HG03575 (cell line): ENCODE measurements at regions not wholly inside any gene's neighbourhood (a gene's known extent, or its start where the extent isn't known, plus 50 kb on each side); places are given as distances from the start of the nearest gene placed in this dataset.
A peak's percentile ranks its signal among the peaks of the same experiment; 100 is the strongest.
"Not testable (repeated sequence)": the region's sequence is repeated elsewhere in the genome, so short reads cannot be mapped to it uniquely, and the experiment has no call there.

Source experiments
- ATAC-seq: cut with Tn5 transposase; IDR thresholded peaks from one replicate; pipeline ENCODE4 v1.9.1; 2021; ENCODE audit not compliant: unreplicated experiment, insufficient number of reproducible peaks, low FRiP score; ENCODE audit errors: extremely low read depth

DNA sequence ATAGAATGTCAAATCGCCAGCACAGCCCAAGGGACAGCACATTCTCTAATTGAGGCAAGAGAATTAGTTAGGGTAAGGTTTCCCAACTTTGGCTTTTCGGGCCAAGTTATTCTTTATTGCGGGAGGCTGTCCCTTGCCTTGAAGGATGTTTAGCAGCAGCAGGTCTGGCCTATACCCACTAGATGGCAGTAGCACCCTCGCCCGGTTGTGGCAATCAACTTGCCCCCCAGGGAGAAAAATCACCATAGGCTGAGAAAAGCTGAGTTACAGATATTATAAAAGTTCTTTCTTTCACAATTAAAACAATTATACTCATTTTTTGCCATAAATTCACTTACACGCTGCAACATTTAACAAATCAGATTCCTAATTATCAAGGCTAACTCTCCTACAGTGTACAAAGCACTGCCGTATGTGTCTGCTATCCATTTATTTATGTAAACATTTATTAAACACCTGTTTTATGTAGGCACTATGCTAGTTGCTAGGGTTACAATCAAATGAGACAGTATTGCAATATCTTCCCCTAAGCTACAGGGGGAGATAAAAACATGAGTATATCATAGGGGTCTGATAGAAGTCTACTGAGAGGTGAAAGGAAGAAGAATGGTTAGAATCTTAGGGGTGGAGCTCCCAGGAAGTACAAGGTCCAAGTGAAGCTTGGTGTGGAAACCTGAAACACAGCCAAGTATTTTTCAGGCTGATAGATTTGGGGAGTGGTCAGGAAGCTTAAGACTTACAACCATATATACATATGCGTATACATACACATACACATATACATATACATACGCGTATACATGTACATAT lies 452.3 kb downstream of the RAB38 start:
- ATAC-seq, result peak; percentile 50

DNA sequence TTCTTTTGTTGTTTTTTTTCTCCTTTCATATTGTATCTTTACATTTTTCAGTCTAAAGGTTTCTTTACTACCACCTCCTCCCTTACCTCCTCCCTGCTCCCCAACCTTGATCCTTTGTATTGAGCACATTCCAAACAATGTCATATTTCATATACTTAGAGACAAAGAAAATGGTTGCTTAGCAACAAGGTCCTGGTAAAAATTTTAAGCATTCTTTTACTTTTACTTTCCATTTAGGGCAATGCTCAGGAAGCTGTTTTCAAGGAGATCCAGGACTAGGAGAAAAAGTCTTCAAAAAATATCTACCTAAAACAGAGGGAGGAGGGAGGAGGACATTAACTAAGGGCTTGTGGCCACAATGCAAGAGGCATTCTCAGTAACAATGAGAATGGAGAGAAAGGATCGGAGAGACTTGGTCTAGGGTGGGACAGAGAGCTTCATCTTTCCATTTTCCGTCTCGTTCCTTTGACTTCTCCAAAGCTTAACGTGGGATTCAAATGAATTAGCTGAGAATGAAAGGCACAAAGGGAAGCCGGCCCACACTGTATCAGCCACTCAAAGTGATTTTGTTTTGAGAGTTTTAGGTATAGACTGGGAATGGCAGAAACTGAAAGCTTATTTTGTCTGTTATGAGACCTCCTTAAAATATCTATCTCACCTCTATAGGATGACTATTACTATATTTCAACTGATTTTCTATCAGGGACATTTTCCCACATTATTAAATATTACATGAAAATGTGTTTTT lies 455.7 kb downstream of the RAB38 start:
- no peak for ATAC-seq

DNA sequence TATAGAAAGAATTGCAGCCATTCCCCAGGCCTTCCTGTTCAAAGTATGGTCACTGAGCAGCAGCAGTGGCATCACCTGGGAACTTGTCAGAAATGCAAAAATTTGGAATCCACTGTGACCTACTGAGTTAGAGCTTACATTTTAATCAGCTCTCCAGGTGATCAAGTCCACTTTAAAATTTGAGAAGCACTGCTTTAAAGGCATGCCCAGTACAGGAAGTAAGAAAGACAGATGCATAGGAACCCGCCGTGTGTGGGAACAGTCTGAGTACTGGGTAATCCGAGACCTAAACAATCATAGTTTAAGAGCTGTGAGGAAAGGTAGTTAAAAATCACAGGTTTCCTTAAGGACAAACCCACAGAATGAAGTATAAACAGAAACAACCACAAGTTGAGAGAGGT lies 462.4 kb downstream of the RAB38 start:
- ATAC-seq, result no peak

DNA sequence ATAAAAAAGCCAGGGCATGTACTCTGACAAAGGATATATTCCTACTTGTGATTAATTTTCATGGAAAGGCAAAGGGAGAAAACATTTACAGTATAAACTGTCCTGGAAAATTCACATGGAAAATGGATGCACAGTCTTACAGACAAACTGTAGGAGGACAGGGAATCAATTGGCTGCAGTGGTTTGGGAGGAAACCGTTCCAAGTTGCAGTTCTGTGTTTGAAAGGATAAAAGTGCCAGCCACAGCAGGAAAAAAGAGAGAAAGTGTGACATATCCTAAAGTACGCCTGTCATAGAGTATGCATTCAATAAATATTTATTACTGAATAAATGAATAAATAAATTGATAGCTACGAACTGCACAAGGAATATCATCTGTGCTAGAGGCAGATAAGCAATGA lies 462.9 kb downstream of the RAB38 start:
- no peak for ATAC-seq

DNA sequence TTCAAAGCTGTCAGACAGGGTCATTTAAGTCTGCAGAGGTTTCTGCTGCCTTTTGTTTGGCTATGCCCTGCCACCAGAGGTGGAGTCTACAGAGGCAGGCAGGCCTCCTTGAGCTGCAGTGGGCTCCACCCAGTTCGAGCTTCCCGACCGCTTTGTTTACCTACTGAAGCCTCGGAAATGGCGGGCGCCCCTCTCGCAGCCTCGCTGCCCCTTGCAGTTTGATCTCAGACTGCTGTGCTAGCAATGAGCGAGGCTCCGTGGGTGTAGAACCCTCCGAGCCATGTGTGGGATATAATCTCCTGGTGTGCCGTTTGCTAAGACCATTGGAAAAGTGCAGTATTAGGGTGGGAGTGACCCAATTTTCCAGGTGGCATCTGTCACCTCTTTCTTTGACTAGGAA lies 471.7 kb downstream of the RAB38 start:
- ATAC-seq, result not testable (repeated sequence)

DNA sequence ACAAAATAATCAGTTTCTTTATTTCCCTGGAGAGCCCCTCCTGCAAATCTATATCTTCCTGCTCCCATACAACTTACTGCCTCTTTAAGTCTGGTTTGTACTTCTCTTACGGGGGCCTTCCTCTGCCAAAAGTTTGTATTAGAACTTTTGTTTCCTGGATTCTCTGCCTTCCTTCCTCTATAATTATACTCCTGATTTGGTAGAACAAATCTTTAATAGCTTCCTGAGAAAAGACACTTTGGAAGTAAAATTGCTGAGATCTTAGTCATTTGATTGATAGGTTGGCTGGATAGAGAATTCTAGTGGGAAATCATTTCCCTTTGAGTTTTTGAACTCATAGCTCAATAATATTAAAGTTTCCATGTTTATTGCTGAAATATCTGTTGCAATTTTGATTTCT lies 499.2 kb downstream of the RAB38 start:
- no peak for ATAC-seq

DNA sequence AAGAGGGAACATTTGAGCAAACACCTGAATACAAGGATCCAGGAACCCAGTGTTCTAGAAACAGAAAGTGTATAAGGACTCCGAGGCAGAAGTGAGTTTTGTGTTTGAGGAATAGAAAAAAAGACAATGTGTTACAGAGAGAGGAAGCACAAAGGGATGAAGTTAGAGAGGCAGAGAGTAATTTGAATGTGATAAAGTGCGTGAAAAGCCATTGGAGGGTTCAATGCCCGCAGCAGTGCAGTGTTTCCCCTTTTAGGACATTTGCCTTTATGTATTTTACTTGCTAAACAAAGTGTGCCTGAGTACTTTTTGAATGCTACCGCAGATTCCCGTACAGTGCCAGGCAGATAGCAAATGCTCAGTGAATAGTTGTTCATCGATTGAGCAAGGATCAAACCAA lies 508.5 kb downstream of the RAB38 start:
- no peak for ATAC-seq

DNA sequence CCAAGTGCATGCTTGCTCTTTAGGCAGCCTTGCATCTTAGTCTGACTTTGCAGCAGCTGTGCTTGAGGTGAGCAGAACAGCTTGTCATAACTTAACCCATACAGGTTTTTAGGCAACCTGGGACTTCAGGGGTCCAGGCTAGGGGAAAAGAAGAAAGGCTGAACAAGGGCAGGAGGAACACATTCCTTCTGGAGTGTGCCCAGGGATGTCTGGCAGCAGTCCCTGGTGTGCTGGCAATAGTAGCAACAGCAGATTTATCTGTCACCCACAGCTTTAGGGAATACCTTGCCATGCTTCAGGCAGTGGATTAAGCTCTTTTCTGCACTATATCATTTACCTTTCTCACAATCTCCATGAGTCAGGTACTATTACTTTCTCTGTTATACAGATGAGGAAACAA lies 513.0 kb downstream of the RAB38 start:
- ATAC-seq, result no peak

DNA sequence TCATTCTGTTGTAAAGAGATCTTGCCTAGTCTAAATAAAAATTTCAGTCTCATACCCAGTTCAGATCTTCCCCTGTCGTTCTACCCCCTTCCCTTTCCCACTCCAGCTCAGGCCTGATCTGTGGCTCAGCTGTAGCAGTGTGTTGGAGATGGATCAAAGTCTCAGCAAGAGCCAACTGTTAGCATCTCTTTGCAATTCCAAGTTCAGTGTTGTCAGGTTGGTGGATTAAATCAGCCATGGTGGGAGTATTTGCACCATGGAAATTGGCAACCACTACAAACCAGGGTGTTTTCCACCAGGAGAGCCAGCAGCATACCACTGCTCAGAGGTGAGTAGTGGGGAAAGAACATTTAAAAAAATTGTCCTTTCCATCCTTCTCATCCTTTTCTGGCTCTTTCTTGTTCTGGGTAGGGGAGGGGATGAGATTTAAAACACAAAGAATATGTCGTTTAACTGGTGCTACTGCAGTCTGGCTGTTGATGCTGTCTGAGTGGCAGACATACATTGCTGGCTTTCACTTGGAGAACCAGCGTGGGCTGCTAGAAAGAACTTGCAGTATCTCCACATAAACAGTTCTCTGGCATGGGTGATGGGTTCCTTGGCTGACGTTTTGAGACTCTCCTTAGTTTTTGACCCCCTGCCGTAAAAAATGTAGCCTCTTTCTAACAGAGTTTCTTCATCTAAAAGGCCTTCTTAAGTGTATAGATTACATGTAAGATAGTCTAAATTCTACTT lies 514.1 kb downstream of the RAB38 start:
- no peak for ATAC-seq

DNA sequence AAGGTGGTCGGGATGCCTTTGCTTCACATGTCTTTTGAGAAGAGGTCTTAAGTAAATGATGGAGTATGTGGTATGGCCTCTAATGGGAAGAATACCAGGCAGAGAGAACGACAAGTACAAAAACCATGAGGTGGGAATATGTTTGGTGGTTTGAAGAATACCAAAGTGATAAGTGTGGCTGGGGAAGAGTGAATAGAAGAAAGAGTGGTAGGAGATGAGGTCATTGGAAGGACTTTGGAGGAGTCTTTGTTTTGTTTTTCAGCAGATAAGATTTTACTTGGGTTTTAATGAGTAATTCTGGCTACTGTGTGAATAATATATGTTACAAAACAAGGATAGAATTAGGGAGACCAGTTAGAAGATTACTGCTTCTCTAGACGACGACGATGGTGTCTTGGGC lies 515.4 kb downstream of the RAB38 start:
- ATAC-seq, result no peak

DNA sequence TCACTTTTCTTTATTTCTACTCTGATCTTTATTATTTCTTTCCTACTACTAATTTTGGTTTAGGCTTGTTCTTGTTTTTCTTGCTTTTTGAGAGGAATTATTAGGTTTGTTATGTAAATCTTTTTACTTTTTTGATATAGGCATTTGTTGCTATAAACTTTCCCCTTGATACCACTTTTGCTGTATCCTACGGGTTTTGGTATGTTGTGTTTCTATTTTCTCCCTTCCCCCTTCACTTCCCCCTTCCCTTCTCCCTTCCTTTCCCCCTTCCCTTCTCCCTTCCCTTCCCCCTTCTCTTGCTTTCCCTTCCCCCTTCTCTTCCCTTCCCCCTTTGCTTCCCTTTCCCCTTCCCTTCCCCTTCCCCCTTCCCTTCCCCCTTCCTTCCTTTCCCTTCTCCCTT lies 529.6 kb downstream of the RAB38 start:
- ATAC-seq, result no peak

DNA sequence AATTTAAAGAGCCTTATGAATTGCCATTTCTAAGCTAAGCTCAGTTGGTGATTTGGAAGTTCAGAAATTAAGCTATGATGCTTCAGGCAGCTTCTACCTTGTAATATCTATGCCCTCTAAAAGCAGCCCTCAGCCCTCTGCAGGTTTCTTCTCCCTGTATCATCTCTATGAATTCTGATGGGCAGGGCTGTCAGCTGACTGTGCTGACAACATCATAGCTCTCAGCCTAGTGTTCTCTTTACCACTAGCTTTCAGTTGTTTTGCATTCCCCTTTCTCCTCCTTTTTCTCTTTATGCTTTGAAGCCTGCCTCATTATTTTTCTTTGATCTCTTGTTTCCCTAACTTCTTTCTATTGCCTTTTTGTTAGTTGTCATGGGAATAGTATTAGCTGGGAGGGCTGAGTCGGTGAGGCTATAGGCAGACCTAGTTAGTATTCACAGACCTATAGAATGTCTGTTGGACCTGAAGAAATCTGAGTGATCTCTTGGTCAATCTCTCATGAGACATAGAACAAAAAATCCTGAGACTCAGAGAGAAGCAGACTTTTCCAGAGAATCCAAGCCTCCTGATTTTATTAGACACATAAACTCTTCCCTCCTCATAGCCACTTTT lies 535.4 kb downstream of the RAB38 start:
- no peak for ATAC-seq

DNA sequence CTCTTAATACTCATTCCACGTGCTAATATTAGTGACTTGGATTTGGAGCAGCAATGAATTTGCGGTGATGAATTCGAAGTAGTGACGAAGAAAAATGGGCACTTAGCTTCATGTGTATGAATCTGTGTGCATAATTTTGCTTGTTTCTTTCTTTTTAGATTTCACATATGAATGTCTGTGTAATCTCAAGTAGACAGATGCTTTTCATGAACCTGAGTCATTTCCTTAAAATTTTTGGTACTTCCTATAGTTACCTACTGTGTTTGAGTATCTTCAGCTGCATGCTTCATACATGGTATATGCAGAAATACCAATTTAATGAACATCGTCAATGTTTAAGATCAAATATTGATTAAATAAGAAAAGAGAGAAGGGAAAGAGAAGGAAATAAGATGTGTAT lies 540.2 kb downstream of the RAB38 start:
- ATAC-seq, result no peak

DNA sequence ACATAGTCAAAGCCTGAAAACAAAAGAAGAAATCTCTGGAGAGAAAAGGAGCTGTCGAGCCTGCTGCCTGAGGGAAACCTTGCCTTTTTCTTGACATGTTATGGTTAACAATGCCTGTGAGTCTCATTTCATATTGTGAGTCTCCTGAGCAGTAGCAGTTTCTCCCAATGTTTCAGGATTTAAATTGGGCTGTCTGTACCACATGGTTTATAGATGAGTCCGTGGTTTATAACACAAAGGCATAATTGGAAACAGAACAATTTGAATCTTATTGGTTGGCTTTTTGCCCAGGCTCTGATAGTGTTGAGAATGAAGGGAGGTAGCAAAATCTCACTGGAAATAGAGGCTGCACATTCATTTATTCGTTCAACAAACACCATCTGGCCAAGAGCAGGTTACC lies 540.9 kb downstream of the RAB38 start:
- no peak for ATAC-seq

DNA sequence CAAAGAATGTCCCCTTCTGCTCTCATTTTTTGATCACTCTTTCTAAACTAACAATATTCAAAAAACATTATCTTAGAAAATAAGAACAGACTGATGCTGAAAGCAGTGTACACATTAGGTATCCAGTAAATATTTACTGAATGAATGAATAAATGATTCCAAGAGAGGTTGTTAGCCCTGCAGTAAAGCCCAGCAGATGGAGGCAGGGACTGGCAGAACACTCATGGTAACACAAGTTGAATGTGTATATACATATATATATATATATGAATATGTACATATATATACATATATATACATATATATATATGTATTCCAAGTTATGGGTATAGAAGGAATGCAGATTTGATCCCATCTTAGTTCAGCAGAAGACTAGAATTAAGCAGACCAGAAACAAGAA lies 546.3 kb downstream of the RAB38 start:
- no peak for ATAC-seq

DNA sequence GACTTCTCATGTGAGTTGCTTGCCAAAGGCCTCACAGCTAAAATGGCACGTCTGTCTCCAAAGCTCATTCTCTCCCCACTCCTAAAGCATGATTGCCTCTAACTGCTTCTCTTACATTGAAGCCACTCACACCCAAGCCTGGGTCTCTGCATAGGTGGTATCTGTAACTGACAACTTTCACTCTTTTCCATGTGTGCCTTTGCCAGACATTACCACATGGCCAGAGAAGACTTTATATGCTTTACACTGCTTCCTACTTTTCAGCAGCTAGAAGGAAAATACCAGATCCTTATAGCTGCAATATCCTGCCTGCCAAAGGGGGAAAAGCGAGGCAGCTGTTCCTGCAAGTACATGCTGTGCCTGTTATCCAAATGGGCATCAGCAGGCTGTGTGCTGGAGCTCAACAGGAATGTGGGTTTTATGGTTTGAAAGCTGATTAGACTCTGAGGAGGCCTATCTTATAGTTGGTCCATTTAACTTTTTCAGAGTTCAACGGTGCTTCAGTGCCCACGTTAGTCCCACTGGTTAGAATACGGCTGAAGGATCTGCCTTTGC lies 547.1 kb downstream of the RAB38 start:
- ATAC-seq, result no peak

DNA sequence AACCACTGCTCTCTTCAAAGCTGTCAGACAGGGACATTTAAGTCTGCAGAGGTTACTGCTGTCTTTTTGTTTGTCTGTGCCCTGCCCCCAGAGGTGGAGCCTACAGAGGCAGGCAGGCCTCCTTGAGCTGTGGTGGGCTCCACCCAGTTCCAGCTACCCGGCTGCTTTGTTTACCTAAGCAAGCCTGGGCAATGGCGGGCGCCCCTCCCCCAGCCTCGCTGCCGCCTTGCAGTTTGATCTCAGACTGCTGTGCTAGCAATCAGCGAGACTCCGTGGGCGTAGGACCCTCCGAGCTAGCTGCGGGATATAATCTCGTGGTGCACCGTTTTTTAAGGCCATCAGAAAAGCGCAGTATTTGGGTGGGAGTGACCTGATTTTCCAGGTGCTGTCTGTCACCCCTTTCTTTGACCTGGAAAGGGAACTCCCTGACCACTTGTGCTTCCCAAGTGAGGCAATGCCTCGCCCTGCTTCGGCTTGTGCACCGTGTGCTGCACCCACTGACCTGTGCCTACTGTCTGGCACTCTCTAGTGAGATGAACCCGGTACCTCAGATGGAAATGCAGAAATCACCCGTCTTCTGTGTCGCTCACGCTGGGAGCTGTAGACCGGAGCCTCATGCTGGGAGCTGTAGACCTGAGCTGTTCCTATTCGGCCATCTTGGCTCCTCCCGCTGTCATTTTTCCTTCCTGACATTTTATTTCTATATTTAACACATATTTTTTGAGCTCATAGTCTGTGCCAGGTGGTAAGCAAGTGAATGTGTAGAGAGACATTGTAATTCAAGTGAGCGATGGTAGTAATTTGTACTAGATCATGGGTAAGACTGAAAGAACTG lies 551.5 kb downstream of the RAB38 start:
- ATAC-seq, result not testable (repeated sequence)

DNA sequence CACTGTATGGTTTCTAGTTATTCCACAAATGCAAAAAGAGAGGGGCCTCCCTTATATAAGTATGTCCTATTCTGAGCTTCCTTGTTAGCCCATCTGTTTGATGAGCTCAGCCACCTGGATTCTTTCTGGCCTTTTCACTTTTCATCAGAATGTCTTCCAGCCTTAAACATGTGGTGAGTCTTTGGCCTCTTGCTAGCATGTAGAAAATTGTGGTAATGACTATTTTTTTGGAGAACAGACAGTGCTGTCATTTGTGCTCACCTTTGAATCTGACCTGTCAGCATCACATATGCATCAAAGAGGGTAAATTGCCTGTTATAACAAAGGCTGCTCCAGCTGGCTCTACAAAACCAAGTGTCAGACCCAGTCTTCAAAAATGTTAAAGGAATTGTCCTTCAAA lies 558.7 kb downstream of the RAB38 start:
- ATAC-seq, result no peak
